ENCODE measurements at regions not wholly inside any gene's neighbourhood (a gene's known extent, or its start where the extent isn't known, plus 50 kb on each side); places are given as distances from the start of the nearest gene placed in this dataset.

DNA sequence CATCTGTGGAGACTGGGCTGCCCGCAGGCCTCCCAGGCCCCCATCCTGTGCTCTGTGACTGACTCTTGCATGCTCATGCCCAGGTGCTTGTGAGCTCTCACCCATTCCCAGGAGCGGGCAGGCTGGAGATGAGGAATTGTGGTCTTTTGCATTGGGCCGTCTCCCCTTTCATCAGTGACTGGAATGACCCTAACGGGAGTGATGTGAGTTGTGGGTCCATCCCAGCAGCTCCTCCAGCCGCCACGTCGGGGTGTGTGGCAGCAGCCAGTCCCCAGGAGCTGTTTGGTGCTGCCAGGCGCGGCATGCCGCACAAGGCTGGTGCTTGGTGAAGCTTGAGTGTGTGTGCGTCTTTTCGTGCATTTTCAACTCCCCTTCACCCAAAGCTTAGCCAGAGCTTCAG, 164.2 kb downstream of the ACTR3B start:
- peaks cover 9 to 64% (median 54%) of the 10 kb centered on the region in 7 donors for H3K27me3 ChIP-seq
- no peak for TF ChIP-seq CTCF (IDR thresholded peaks at IDR 0.05)
- intact Hi-C loops (cut with DNase I) = no loop called here
- ATAC-seq = peak in 1 of 8 donors; percentile 7
- H3K36me3 ChIP-seq = no peaks in the 10 kb centered on the region
- no peak for DNase-seq
- 88 to 89% methylated on average over 12 of the region's 12 CpGs for WGBS, 2 donors
- H3K9me3 ChIP-seq = peaks cover 0 to 8% (median 0%) of the 10 kb centered on the region in 11 donors
- peaks cover 0 to 15% (median 13%) of the 10 kb centered on the region in 9 donors for H3K4me1 ChIP-seq
- no peak overlapping the region for H3K4me3 ChIP-seq
- H3K27ac ChIP-seq = no peak overlapping the region

DNA sequence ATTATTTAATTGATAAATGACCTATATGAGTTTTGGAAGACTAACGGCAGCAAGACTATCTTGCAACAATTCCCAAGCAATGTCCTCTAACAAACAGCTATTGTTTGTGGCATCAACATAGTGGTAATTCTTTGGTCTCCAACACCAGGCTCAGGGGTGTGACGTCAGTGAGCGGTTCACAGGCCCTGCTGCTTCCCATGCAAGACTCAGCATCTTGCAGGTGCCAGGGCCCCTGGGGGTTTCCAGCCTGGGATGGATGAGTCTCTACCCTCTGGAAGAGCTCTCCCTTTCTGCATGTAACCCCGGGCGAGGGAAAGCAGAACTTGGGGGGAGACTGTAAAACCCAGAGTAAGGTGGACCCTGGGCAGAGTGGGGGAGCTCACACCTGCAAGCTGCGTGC, 164.7 kb downstream of the ACTR3B start:
- H3K4me1 ChIP-seq = peaks cover 0 to 15% (median 13%) of the 10 kb centered on the region in 9 donors
- H3K36me3 ChIP-seq = no peaks in the 10 kb centered on the region
- ATAC-seq (no peak), DNase-seq (no peak)
- H3K4me3 ChIP-seq = no peak overlapping the region
- peaks cover 0 to 8% (median 0%) of the 10 kb centered on the region in 11 donors for H3K9me3 ChIP-seq
- WGBS, 2 donors = 72 to 74% methylated on average over 6 of the region's 6 CpGs
- TF ChIP-seq CTCF (IDR thresholded peaks at IDR 0.05) = no peak
- intact Hi-C loops (cut with DNase I) = no loop called here
- peaks cover 9 to 64% (median 52%) of the 10 kb centered on the region in 7 donors for H3K27me3 ChIP-seq
- H3K27ac ChIP-seq = no peak overlapping the region

- Histone ChIP-seq H3K4me1 (peaks cover 0 to 15% (median 13%) of the 10 kb centered on the region in 9 donors), H3K9me3 (peaks cover 0 to 8% (median 0%) of the 10 kb centered on the region in 11 donors), H3K27me3 (peaks cover 9 to 64% (median 52%) of the 10 kb centered on the region in 7 donors), H3K4me3 (peak overlapping the region in 9 of 10 donors; percentile 32 to 54 (median 42)), H3K27ac (no peak overlapping the region), H3K36me3 (no peaks in the 10 kb centered on the region)
- DNase-seq = no peak
- 20 to 22% methylated on average over 32 to 33 of the region's 33 CpGs for WGBS, 2 donors
- peak in 1 of 8 donors; percentile 25 for ATAC-seq
- no peak for TF ChIP-seq CTCF (IDR thresholded peaks at IDR 0.05)
- intact Hi-C loops (cut with DNase I) = no loop called here
Observed at GRCh38 chr7:152924826-152925411, 165.4 kb downstream of the ACTR3B start.

DNA sequence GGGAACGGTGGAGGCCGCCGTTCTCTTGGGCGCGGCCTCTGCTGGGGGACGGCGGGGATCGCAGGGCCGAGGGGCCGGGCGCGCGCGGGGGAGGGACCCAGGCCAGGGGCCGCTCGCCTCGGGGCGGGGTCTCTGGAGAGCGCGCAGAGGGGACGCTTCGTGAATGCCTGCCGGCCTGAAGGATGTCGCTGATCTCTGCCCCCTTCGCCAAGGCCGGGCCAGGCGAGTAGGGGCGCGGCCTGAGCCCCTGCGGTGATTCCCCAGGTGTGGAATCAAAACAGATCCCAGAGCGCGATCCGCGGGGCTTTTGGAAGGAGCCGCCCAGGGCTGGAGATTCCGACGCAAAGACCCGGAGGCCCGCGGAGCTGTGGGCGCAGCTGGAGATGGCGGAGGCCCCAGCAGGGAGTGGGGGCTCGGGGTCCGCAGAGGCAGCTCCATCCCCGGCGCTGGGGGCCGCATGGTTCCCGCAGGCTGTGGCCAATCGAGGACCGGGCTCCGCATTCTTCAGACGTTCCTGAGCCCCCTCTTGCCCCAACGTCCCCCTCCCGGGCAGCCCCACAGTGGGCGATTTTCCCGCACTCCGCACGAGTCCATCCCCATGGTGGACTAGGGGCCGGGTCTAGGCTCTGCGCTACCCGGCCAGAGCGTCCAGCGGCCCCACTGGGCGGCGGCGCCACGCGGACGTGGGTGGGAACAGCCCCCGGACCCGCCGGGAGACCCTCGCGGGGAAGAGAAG, 166.0 kb downstream of the ACTR3B start:
- H3K27ac ChIP-seq = no peak overlapping the region
- H3K4me1 ChIP-seq = peaks cover 0 to 15% (median 13%) of the 10 kb centered on the region in 9 donors
- peaks cover 9 to 64% (median 52%) of the 10 kb centered on the region in 7 donors for H3K27me3 ChIP-seq
- H3K36me3 ChIP-seq = no peaks in the 10 kb centered on the region
- WGBS, 2 donors = 1% methylated on average over 73 to 74 of the region's 74 CpGs
- TF ChIP-seq CTCF (IDR thresholded peaks at IDR 0.05) = peak in 1 of 9 donors; percentile 8
- DNase-seq (no peak), ATAC-seq (peak in 3 of 8 donors; percentile 49 to 74 (median 50))
- H3K9me3 ChIP-seq = peaks cover 0 to 3% (median 0%) of the 10 kb centered on the region in 11 donors
- H3K4me3 ChIP-seq = peak overlapping the region in 9 of 10 donors; percentile 32 to 54 (median 42)
- intact Hi-C loops (cut with DNase I) = no loop called here

Measured in heart right ventricle (tissue), 16 donors.